Chondrocyte (in vitro differentiated cells): ENCODE measurements at regions not wholly inside any gene's neighbourhood (a gene's known extent, or its start where the extent isn't known, plus 50 kb on each side); places are given as distances from the start of the nearest gene placed in this dataset.

Experiments used
- DNase-seq: peaks from one replicate; pipeline ENCODE4 v3.0.0; 2021; ENCODE audit warnings: mixed read lengths, low spot score
- H3K27ac Mint-ChIP-seq: one replicate; pipeline ENCODE4 v1.8.0; 2021; ENCODE audit warnings: mild to moderate bottlenecking, moderate library complexity, mixed read lengths; ENCODE audit not compliant: unreplicated experiment
- H3K27me3 Mint-ChIP-seq: 2 replicates; pipeline ENCODE4 v1.8.0; 2021; ENCODE audit warnings: low read depth, mixed read lengths
- H3K36me3 Mint-ChIP-seq: 2 replicates; pipeline ENCODE4 v1.8.0; 2021; ENCODE audit warnings: low read depth, mixed read lengths
- H3K4me1 Mint-ChIP-seq: 2 replicates; pipeline ENCODE4 v1.8.0; 2021; ENCODE audit warnings: low read depth, mild to moderate bottlenecking, mixed read lengths
- H3K4me3 Mint-ChIP-seq: one replicate; pipeline ENCODE4 v1.8.0; 2021; ENCODE audit warnings: mild to moderate bottlenecking, moderate library complexity, mixed read lengths; ENCODE audit not compliant: unreplicated experiment
- H3K9me3 Mint-ChIP-seq: 2 replicates; pipeline ENCODE4 v1.8.0; 2021; ENCODE audit warnings: low read depth, mixed read lengths
- TF ChIP-seq, protein P1 (sequence below): fragments of 200-600 bp; sonication (generic); IDR thresholded peaks from 2 replicates; pipeline ENCODE4 v1.5.0; 2021; ENCODE audit warnings: antibody characterized with exemption, mild to moderate bottlenecking, moderate library complexity

DNA sequence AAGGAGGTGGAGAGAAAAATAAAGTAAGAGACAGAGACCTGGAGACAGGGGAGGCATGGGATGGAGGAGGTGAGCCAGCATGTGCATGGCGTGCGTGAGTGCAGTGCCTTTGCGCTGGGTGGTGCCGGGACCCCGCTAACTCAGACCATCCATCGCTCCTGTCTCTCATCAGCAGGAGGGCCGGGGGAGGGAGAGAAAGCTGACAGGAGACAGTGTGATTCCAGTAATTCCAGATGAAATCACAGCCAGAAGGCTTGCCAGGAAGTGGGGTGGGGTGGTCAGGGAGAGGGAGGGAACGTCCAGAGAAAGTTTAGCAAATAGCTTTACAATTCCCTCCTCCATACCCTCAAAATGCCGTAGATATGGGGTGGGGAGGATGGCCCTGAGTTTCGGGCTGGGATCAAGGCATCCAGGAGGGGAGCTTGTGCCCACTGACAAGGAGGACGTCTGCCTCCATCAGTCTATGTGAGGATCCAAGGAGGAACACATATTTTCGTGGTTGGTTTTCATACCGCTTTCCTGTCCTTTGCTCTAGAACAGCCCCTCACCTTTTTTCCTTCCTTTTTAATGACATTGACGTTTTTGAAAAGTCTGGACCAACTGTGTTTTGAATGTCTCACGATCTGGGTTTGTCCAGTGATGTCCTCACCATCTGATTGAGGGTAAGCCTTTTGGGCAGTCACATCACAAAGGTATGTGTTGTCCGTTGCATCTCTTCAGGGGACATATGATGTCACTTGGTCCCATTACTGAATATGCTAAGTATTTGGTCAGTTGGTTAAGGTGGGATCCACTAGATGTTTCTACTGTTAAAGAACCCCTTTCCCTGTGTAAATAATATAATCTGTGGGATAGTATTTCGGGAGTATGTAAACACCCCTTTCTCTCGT, 567.3 kb downstream of the MIAT start:
- Mint-ChIP-seq H3K4me1 (no peaks in the 10 kb centered on the region), H3K9me3 (peaks cover 13% of the 10 kb centered on the region), H3K27me3 (no peaks in the 10 kb centered on the region), H3K36me3 (peaks cover 7% of the 10 kb centered on the region), H3K4me3 (peak overlapping the region; percentile 17), H3K27ac (no peak overlapping the region)
- TF ChIP-seq, protein P1, sequence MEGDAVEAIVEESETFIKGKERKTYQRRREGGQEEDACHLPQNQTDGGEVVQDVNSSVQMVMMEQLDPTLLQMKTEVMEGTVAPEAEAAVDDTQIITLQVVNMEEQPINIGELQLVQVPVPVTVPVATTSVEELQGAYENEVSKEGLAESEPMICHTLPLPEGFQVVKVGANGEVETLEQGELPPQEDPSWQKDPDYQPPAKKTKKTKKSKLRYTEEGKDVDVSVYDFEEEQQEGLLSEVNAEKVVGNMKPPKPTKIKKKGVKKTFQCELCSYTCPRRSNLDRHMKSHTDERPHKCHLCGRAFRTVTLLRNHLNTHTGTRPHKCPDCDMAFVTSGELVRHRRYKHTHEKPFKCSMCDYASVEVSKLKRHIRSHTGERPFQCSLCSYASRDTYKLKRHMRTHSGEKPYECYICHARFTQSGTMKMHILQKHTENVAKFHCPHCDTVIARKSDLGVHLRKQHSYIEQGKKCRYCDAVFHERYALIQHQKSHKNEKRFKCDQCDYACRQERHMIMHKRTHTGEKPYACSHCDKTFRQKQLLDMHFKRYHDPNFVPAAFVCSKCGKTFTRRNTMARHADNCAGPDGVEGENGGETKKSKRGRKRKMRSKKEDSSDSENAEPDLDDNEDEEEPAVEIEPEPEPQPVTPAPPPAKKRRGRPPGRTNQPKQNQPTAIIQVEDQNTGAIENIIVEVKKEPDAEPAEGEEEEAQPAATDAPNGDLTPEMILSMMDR = peak; percentile 32
- DNase-seq = no peak

DNA sequence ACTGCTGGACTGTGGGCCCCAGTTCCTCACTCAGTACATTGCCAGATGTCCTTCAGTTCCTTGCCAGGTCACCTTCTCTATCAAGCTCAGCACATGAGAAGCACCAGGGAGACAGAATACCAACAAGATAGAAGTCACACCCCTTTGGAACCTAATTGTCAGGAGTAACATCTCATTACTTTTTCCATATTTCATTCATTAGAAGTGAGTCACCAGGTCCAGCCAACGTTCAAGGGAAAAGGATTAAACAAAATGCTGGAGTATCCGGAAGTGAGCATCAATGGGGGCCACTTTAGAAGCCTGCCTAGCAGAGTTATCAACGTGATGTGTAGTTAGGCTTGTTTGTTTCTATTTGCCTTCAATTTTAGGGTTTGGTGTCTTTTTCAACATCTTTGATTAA, 569.3 kb downstream of the MIAT start:
- DNase-seq = no peak
- Mint-ChIP-seq H3K36me3 (peaks cover 7% of the 10 kb centered on the region), H3K27ac (peak overlapping the region; percentile 23), H3K27me3 (no peaks in the 10 kb centered on the region), H3K4me1 (no peaks in the 10 kb centered on the region), H3K9me3 (peaks cover 22% of the 10 kb centered on the region), H3K4me3 (no peak overlapping the region)
- TF ChIP-seq, protein P1 = no peak

DNA sequence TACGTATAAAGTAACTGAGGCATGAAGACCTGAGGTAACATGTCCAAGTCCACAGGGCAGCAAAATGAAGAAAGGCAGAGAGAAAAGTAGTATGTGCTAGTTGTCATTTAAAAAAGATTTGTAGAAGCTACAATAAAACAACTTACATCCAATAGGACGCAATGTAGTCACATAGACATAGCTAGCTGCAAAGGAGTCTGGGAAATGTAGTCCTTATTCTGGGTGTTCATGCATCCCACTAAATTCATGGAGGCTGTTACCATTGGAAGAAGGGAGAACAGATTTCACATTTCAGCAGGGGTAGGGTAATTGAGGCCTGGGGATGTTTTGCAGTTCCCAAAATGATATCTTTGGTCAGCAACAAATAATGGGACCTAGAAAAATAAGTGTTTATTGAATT, 571.4 kb downstream of the MIAT start:
- Mint-ChIP-seq H3K9me3 (peaks cover 22% of the 10 kb centered on the region), H3K27me3 (no peaks in the 10 kb centered on the region), H3K36me3 (peaks cover 7% of the 10 kb centered on the region), H3K27ac (no peak overlapping the region), H3K4me3 (no peak overlapping the region), H3K4me1 (peaks cover 5% of the 10 kb centered on the region)
- no peak for DNase-seq
- TF ChIP-seq, protein P1 = no peak

DNA sequence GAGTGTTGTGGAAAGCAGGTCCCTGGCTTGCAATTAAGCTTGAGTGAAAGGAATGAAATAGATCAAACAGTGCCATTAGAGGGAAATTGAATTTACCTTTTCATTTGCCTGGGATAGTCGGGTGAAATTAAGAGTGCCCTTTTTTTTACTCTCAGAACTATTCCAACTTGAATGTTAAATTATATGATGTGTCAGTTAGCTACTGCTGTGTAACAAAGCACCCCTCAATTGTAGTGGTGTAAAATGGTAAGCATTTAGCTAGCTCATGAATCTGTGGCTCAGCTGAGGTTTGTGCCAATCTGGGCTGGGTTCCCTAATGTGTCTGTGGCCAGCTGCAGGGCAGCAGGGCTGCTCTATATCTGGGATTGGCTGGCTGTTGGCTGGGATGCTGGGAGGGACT, 571.4 kb downstream of the MN1 start:
- no peaks in the 10 kb centered on the region for H3K27me3 Mint-ChIP-seq
- no peak for DNase-seq
- peaks cover 7% of the 10 kb centered on the region for H3K4me1 Mint-ChIP-seq
- H3K36me3 Mint-ChIP-seq = peaks cover 10% of the 10 kb centered on the region
- TF ChIP-seq, protein P1 = no peak
- no peak overlapping the region for H3K27ac Mint-ChIP-seq
- peaks cover 29% of the 10 kb centered on the region for H3K9me3 Mint-ChIP-seq
- no peak overlapping the region for H3K4me3 Mint-ChIP-seq

DNA sequence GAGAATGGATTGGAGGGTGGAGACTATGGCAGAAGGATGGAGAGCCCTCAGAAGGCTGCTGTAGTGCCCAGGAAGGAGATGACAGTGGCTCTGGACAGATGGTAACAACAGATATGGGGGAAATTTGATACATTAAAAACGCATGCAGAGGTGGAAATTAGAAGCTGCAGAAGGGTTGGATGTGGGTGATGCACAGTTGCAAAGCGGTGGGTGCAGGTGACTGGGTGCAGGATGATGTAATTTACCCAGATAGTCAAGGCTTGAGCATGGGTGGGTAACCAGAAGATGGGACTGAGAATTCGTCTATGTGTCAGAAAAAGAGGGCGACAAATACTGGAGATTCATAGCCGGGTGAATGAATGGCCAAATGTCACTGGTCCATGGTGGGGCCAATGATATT, 570.3 kb downstream of the MN1 start:
- H3K27me3 Mint-ChIP-seq = no peaks in the 10 kb centered on the region

More for the DNA sequence above, 570.3 kb downstream of the MN1 start:
- DNase-seq = no peak
- H3K4me3 Mint-ChIP-seq = no peak overlapping the region
- H3K9me3 Mint-ChIP-seq = peaks cover 29% of the 10 kb centered on the region
- H3K27ac Mint-ChIP-seq = no peak overlapping the region
- peaks cover 10% of the 10 kb centered on the region for H3K36me3 Mint-ChIP-seq
- H3K4me1 Mint-ChIP-seq = peaks cover 15% of the 10 kb centered on the region
- TF ChIP-seq, protein P1 = no peak
